Activated CD4-positive, alpha-beta T cell treated with anti-CD3 and anti-CD28 coated beads, Interleukin-2, amount 50 U/mL, for 4 hours (primary cell): ENCODE measurements at regions not wholly inside any gene's neighbourhood (a gene's known extent, or its start where the extent isn't known, plus 50 kb on each side); places are given as distances from the start of the nearest gene placed in this dataset.
A peak's percentile ranks its signal among the peaks of the same experiment; 100 is the strongest.
"Not testable (repeated sequence)": the region's sequence is repeated elsewhere in the genome, so short reads cannot be mapped to it uniquely, and the experiment has no call there.

Experiments used
- DNase-seq, 2 experiments: peaks; one replicate each; pipeline ENCODE4 v3.0.0-alpha.2; 2020

DNA sequence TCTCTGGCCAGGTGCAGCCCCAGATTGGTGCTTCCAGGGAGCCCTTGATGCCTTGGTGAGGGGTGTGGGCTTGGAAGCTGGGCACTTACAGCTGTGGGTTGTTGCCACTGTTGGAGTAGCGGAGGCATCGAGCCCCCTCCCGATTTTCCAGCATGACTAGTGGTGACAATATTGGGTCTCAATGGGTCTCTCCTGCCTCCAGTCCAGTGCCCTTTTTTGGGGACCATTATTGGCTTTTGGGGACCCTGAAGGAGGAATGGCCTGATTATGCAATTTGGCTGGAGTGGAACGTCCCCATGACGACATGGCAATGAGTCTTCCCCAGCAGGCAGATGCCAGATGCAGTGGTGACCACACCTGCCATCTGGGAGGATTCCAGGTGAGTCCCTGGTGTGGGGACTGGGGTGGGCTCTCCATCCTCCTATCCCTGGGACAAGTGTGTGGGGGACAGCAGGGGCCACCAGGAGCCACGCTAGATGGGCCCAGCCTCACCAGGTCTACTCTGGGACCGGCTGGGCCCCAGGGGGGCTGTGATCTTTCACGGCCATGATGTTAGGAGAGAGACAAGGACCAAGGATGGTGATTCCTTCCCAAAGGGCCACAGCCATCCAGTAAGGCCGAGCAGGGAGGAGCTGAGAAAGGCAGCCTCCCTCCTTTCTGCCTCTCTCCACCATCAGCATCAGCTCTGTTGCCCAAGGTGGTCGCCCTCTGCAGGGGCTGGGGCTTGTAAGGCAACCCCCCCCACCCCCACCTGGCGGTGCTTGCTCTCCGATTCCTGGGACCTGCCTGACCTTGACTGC lies 196.8 kb downstream of the GOLGA6L6 start:
- no peak for DNase-seq

DNA sequence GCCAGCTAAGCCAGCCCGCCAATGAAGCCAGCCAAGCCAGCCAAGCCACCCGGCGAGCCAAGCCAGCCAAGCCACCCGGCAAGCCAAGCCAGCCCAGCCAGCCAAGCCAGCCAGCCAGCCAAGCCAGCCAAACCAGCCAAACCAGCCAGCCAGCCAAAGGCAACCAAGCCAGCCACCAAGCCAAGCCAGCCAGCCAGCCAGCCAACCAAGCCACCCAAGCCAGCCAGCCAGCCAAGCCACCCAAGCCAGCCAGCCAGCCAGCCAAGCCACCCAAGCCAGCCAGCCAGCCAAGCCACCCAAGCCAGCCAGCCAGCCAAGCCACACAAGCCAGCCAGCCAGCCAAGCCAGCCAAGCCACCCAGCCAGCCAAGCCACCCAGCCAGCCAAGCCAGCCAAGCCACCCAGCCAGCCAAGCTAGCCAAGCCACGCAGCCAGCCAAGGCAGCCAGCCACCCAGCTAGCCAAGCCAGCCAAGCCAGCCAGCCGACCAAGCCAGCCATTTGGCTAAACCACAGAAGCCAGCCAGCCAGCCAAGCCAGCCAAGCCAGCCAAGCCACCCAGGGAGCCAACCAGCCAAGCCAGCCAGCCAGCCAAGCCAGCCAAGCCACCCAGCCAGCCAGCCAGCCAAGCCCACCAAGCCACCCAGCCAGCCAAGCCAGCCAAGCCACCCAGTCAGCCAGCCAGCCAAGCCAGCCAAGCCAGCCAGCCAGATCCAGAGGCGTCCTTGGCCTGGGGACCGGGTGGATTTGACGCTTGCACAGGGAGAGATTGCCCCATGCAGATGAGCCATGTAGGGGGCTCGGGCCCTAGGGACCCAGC lies 198.0 kb downstream of the GOLGA6L6 start:
- not testable (repeated sequence) for DNase-seq

DNA sequence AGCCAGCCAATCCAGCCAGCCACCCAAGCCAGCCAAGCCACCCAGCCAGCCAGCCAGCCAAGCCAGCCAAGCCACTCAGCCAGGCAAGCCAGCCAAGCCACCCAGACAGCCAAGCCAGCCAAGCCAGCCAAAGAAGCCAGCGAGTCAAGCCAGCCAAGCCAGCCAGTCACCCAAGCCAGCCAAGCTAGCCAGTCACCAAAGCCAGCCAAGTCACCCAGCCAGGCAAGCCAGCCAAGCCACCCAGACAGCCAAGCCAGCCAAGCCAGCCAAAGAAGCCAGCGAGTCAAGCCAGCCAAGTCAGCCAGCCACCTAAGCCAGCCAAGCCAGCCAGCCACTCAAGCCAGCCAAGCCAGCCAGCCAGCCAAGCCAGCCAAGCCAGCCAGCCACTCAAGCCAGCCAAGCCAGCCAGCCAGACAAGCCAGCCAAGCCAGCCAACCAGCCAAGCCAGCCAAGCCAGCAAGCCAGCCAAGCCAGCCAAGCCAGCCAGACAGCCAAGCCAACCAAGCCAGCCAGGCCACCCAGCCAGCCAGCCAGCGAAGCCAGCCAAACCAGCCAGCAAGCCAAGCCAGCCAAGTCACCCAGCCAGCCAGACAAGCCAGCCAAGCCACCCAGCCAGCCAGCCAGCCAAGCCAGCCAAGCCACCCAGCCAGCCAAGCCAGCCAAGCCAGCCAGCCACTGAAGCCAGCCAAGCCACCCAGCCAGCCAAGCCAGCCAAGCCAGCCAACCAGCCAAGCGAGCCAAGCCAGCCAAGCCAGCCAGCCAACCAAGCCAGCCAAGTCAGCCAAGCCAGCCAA lies 198.8 kb downstream of the GOLGA6L6 start:
- not testable (repeated sequence) for DNase-seq

DNA sequence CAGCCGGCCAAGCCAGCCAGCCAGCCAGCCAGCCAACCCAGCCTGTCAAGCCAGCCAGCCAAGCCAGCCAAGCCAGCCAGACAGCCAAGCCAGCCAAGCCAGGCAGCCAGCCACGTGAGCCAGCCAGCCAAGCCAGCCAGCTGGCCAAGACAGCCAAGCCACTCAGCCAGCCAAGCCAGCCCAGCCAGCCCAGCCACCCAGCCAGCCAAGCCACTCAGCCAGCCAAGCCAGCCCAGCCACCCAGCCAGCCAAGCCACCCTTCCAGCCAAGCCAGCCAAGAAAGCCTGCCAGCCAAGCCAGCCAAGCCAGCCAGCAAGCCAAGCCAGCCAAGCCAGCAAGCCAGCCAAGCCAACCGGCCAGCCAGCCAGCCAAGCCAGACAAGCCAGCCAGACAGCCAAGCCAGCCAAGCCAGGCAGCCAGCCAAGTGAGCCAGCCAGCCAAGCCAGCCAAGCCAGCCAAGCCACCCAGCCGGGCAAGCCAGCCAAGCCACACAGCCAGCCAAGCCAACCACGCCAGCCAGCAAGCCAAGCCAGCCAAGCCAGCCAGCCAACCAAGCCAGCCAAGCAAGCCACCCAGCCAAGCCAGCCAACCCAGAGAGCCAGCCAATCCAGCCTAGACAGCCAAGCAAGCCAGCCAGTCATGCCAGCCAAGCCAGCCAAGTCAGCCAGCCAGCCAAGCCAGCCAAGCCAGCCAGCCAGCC lies 199.5 kb downstream of the GOLGA6L6 start:
- peak; percentile 43 to 51 for DNase-seq

DNA sequence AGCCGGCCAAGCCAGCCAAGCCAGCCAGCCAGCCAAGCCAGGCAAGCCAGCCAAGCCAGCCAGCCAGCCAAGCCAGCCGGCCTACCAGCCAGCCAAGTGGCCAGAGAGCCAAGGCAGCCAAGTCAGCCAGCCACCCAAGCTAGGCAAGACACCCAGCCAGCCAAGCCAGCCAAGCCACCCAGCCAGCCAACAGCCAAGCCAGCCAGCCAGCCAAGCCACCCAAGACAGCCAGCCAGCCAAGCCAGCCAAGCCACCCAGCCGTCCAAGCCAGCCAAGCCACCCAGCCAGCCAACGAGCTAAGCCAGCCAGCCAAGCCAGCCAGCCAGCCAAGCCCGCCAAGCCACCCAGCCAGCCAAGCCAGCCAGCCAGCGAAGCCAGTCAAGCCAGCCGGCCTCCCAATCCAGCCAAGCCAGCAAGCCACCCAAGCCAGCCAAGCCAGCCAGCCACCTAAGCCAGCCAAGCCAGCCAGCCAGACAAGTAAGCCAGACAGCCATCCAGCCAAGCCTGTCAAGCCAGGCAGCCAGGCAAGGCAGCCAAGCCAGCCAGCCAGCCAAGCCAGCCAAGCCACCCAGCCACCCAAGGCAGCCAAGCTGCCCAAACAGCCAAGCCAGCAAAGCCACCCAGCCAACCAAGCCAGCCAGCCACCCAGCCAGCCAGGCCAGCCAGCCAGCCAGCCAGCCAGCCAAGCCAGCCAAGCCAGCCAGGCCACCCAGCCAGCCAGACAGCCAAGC lies 200.5 kb downstream of the GOLGA6L6 start:
- peak in 1 of 2 experiments; percentile 43 for DNase-seq

DNA sequence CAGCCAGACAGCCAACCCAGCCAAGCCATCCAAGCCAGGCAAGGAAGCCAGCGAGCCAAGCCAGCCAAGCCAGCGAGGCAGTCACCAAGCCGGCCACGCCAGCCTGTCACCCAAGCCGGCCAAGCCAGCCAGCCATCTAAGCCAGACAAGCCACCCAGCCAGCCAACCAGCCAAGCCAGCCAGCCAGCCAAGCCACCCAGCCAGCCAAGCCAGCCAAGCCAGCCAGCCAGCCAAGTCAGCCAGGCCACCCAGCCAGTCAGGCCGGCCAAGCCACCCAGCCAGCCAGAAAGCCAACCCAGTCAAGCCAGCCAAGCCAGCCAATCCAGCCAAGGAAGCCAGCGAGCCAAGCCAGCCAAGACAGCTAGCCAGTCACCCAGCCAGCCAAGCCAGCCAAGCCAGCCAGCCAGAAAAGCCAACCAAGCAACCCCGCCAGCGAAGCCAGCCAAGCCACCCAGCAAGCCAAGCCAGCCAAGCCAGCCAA lies 201.2 kb downstream of the GOLGA6L6 start:
- no peak for DNase-seq

DNA sequence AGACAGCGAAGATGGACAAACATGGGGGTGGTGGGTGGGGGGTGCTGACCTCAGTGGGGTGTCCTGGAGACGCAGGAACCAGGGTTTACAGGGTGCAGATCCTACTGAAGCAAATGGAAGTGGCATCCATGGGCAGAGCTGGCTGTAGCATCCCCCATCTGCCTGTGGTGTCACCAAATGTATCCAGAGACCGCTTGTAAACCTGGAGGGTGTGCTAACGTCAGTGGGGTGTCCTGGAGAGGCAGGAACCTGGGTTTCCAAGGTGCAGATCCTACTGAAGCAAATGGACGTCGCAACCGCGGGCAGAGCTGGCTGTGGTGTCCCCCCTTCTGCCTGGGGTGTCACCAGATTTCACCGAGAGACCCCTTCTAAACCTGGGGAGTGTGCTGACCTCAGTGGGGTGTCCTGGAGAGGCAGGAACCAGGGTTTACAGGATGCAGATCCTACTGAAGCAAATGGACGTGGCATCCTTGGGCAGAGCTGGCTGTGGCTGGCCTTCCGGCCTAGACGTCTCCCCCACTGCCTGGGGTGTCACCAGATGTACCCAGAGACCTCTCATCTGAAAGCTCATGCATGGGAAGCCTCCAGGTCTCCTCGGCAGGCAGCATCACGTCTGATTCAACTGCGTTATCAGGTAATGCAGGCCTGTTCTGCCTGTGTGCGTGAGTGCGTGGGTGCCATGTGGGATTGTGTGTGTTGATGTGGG lies 202.4 kb downstream of the GOLGA6L6 start:
- not testable (repeated sequence) for DNase-seq

DNA sequence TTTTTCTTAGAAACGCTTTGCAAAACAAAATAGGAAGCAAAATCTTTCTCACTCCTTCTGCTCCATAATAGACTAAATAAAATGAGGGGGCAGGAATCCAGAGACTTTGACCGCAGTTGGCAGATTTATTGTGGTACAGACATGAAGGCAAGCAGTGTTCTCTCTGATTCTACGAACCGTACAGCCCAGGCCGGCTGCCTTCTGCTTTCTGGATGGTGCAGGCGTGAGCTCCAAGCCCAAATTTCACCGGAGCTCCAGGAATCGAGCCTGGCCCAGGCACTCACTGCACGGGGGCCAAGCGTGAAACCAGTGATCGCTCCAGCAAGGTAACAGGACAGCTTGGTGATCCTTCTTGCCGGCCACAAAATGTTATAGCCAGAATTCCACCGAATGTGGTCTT lies 202.9 kb downstream of the GOLGA6L6 start:
- not testable (repeated sequence) for DNase-seq

DNA sequence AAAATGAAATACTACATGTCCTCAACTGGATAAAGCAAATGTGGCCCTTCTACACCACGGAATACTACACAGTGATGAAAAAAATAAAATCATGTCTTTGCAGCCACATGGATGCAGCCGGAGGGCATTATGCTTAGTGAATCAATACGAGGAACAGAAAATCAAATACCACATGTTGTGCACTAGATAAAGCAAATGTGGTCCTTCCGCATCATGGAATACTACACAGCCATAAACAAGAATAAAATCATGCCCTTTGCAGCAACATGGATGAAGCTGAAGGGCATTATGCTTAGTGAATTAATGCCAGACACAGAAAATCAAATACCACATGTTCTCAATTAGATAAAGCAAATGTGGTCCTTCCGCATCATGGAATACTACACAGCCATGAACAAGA lies 204.4 kb downstream of the GOLGA6L6 start:
- not testable (repeated sequence) for DNase-seq

DNA sequence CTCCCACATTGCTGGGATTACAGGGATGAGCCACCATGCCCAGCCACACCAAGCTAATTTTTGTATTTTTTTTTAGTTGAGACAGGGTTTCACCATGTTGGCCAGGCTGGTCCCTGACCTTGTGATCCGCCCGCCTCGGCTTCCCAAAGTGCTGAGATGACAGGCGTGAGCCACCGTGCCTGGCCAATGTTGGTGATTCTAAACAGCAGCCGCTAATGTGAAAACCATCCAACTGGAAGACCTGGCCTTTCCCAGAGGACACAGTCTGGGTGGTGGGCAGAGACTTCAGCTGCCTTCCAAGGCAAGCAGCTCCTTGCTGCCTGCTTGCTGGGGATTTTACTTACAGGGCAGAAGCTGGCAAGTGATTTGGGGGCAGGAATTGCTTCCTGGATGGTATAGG lies 207.1 kb downstream of the GOLGA6L6 start:
- not testable (repeated sequence) for DNase-seq

DNA sequence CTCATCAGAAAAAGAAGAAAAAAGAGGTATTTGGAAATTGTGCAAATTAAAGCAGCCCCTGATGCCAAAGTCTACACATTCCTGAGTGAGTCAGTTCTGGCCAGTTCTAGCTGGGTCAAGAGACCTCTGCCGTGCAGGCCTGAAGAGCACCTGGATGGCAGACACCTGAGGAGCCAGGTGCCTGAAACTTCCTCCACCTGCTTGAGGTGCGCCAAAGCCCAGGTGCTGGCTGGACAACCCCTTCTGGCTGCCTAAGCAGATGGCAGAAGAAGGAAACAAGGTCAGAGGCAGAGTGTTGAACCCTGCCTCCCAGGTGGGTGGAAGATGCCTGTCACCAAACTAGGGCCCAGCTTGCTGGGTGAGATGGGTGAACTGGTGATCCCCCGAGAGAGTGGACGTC lies 215.8 kb downstream of the GOLGA6L6 start:
- not testable (repeated sequence) for DNase-seq

DNA sequence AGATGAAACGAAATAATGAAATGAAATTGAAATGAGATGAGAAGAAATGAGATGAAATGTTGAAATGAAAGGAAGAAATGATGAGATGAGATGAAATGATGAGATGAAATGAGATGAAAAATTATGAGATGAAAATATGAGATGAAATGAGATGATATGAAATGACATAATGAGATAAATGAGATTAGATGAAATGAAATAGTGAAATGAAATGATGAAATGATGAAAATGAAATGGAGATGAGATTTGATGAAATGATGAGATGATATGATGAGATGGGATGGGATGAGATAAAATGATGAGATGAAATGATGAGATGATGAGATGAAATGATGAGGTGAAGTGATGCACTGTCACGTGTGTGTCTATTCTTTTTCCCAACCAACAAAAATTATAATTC lies 224.5 kb downstream of the GOLGA6L6 start:
- not testable (repeated sequence) for DNase-seq

DNA sequence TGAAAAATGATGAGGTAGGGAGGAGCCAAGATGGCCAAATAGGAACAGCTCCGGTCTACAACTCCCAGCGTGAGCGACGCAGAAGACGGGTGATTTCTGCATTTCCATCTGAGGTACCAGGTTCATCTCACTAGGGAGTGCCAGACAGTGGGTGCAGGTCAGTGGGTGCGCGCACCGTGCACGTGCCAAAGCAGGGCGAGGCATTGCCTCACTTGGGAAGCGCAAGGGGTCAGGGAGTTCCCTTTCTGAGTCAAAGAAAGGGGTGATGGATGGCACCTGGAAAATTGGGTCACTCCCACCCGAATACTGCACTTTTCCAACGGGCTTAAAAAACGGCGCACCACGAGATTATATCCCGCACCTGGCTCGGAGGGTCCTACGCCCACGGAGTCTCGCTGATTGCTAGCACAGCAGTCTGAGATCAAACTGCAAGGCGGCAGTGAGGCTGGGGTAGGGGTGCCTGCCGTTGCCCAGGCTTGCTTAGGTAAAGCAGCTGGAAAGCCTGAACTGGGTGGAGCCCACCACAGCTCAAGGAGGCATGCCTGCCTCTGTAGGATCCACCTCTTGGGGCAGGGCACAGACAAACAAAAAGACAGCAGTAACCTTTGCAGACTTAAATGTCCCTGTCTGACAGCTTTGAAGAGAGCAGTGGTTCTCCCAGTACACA lies 230.5 kb downstream of the GOLGA6L6 start:
- DNase-seq = not testable (repeated sequence)

DNA sequence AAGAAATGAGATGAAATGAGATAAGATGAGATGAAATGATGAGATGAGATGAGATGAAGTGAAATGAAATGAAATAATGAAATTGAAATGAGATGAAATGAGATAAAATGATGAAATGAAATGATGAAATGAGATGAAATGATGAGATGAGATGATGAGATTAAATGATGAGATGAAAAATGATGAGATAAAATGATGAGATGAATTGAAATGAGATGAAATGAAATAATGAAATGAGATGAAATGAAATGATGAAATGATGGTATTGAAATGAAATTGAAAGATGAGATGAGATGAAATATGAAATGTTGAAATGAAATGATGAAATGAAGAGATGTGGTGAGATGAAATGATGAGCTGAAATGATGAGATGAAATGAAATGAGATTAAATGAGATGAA lies 231.0 kb downstream of the GOLGA6L6 start:
- DNase-seq = no peak

DNA sequence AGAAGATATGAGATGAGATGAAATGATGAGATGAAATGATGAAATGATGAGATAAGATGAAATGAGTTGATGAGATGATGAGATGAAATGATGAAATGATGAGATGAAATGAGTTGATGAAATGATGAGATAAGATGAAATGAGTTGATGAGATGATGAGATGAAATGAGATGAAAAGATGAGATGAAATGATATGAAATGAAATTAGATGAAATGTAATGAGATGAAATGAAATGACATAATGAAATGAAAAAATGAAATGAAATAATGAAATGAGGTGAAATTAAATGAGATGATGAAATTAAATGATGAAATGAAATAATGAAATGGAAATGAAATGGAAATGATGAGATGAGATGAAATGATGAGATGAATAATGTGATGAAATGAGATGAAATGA lies 231.6 kb downstream of the GOLGA6L6 start:
- not testable (repeated sequence) for DNase-seq

DNA sequence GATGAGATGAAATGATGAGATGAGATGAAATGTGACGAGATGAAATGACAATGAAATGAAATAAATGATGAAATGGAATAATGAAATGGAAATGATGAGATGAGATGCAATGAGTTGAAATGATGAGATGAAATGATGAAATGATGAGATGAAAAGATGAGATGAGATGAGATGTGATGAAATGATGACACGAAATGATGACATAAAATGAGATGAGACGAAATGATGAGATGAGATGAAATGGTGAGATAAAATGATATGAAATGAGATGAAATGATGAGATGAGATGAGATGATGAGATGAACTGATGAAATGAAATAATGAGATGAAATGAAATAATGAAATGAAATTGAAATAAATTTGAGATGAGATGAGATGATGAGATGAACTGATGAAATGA lies 232.2 kb downstream of the GOLGA6L6 start:
- not testable (repeated sequence) for DNase-seq

DNA sequence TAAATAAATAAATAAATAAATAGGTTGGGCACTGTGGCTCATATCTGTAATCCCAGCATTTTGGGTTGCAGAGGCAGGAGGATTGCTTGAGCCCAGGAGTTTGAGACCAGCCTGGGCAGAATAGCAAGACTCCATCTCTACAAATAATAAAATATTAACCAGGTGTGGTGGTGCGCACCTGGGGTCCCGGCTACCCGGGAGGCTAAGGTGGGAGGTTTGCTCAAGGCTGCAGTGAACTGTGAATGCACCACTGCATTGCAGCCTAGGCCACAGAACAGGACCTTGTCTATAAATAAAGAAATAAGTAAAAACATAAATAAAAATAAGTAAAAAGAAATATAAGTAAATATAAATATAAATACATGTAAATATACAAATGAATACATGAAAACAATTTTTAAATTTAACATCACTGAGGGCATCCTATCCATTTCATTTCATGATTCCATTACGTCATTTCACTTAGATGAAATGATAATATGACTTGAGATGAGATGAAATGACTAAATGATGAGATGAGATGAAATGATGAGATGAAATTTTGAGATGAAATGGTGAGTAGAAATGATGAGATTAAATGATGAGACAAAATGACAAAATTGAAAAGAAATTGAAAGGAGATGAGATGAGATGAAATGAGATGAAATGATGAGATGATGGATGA lies 233.4 kb downstream of the GOLGA6L6 start:
- not testable (repeated sequence) for DNase-seq

DNA sequence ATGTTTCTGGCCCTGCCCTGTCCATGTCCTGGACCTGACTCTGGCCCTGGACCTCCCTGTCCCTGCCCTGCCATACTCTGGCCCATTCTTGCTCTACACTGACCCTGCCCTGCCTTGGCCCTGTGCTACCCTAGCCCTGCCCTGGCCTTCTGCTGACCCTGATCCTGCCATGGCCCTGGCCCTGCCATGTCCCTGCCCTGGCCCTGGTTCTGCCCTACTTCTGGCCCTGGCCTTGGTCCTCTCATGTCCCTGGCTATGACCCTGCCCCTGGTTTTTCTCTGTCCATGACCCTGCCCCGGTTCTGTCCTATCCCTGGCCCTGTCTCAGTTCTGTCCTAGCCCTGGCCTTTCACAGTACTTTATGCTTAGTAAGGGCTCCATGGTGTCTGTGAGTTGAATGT lies 234.5 kb downstream of the GOLGA6L6 start:
- not testable (repeated sequence) for DNase-seq

DNA sequence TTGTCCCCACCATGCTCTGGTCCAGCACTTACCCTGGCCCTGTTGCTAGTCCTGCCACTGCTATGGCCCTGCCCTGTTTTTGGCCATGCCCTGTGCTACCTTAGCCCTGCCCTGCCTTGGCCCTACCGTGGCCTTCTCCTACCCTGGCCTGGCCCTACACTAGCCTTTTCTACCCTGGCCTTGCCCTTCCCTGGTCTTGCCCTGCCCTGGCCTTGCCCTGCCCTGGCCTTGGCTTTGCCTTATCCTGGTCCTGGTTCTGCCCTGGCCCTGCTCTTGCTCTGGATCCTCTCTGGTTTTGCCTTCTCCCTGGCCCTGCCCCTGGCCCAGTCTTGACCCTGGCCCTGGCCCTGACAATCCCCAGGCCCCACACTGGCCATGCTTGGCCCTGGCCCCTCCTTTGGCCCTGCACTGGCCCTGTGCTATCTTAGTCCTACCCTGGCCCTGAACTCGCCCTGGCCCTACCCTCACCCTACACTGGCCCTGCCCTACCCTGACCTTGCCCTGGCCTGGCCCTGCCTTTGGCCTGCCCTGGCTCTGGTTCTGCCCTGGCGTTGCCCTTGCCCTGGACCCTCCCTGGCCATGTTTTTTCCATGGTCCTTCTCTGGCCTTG lies 235.0 kb downstream of the GOLGA6L6 start:
- DNase-seq = not testable (repeated sequence)
